H1 (cell line): ENCODE measurements at regions not wholly inside any gene's neighbourhood (a gene's known extent, or its start where the extent isn't known, plus 50 kb on each side); places are given as distances from the start of the nearest gene placed in this dataset.

Experiments used
- CTCF ChIA-PET: fragments of 300-600 bp; sonication (Branson Sonifier 250); formaldehyde crosslinking; loops from one replicate; lab custom pipeline; 2021; ENCODE audit not compliant: partially characterized antibody; lab: Charles Lee
- POLR2A ChIA-PET: fragments of 300-600 bp; sonication (Branson Sonifier 250); formaldehyde crosslinking; loops from one replicate; lab custom pipeline; 2021; ENCODE audit warnings: inconsistent platforms; ENCODE audit not compliant: partially characterized antibody; lab: Charles Lee
- DNase-seq, 2 experiments: peaks; one replicate each; pipeline versions ENCODE4 v3.0.0 to v3.0.0-alpha.2; 2010 to 2022; ENCODE audit warnings: low spot score in 2 of 2, low read depth in 1 of 2, mixed read lengths in 1 of 2
- FAIRE-seq: peaks from 2 replicates; lab custom pipeline; 2011; peaks lifted over from hg19 to GRCh38; lab: Jason Lieb, UNC
- H2AFZ ChIP-seq: 2 replicates; pipeline ENCODE4 v1.8.1; 2012; ENCODE audit warnings: low read length, inconsistent platforms
- H2AK5ac ChIP-seq: 2 replicates; pipeline ENCODE4 v1.6.1; 2013; ENCODE audit warnings: low read depth, low read length
- H2BK120ac ChIP-seq: replicated peaks from 2 replicates; pipeline ENCODE3; 2013; ENCODE audit warnings: low read depth, low read length, inconsistent platforms
- H2BK12ac ChIP-seq: 2 replicates; pipeline ENCODE4 v1.6.1; 2013; ENCODE audit warnings: low read depth, low read length
- H2BK15ac ChIP-seq: 2 replicates; pipeline ENCODE4 v1.6.1; 2013; ENCODE audit warnings: low read length
- H2BK20ac ChIP-seq: 2 replicates; pipeline ENCODE4 v1.6.1; 2013; ENCODE audit warnings: low read length
- H2BK5ac ChIP-seq: 2 replicates; pipeline ENCODE4 v1.6.1; 2013; ENCODE audit warnings: low read depth, low read length
- H3K14ac ChIP-seq: 2 replicates; pipeline ENCODE4 v1.6.1; 2013; ENCODE audit warnings: inconsistent platforms; ENCODE audit not compliant: insufficient read length
- H3K18ac ChIP-seq: 2 replicates; pipeline ENCODE4 v1.6.1; 2013; ENCODE audit warnings: low read length; ENCODE audit errors: extremely low read depth
- H3K23ac ChIP-seq: 2 replicates; pipeline ENCODE4 v1.6.1; 2013; ENCODE audit warnings: inconsistent platforms; ENCODE audit not compliant: insufficient read length
- H3K23me2 ChIP-seq: 2 replicates; pipeline ENCODE4 v1.6.1; 2013; ENCODE audit warnings: low read depth, low read length
- H3K27ac ChIP-seq: 2 replicates; pipeline ENCODE4 v1.6.1; 2011; ENCODE audit warnings: low read depth, low read length, inconsistent platforms
- H3K27me3 ChIP-seq, 4 experiments: replicated peaks in 1 of 4; 1 replicate in 1 of 4; 2 replicates in 3 of 4; pipeline versions ENCODE4 v1.6.1 to v1.8.1; 2011 to 2013; ENCODE audit warnings: low read length in 3 of 4, mild to moderate bottlenecking in 3 of 4, inconsistent platforms in 2 of 4, mixed read lengths in 2 of 4, moderate library complexity in 1 of 4; ENCODE audit not compliant: control insufficient read depth in 3 of 4, insufficient read depth in 3 of 4; ENCODE audit errors: extremely low read depth in 1 of 4
- H3K36me3 ChIP-seq, 4 experiments: 2 replicates each; pipeline versions ENCODE4 v1.6.1 to v1.8.1; 2011 to 2013; ENCODE audit warnings: mild to moderate bottlenecking in 4 of 4, low read length in 3 of 4, moderate library complexity in 2 of 4, control low read depth in 1 of 4, inconsistent platforms in 1 of 4; ENCODE audit not compliant: insufficient read depth in 4 of 4, control insufficient read depth in 2 of 4
- H3K4ac ChIP-seq: replicated peaks from 2 replicates; pipeline ENCODE3; 2013; ENCODE audit warnings: low read length, low read depth, mixed read lengths, inconsistent platforms; ENCODE audit not compliant: insufficient read length
- H3K4me1 ChIP-seq, 4 experiments: replicated peaks in 1 of 4; 1 replicate in 1 of 4; 2 replicates in 3 of 4; pipeline versions ENCODE4 v1.6.1 to v1.8.1; 2011 to 2013; ENCODE audit warnings: low read length in 3 of 4, inconsistent platforms in 2 of 4, mixed read lengths in 1 of 4; ENCODE audit not compliant: insufficient read depth in 4 of 4, control insufficient read depth in 3 of 4
- H3K4me2 ChIP-seq, 2 experiments: 2 replicates each; pipeline versions ENCODE4 v1.6.1 to v1.8.1; 2011 to 2013; ENCODE audit warnings: low read depth in 2 of 2, low read length in 2 of 2, control low read depth in 1 of 2, inconsistent platforms in 1 of 2, mild to moderate bottlenecking in 1 of 2; ENCODE audit not compliant: insufficient read depth in 1 of 2
- H3K4me3 ChIP-seq, 4 experiments: fragments of 200-600, 300-600 bp in 1 of 4; sonication (generic), shearing (Covaris generic), sonication (Bioruptor Twin) in 1 of 4; 2 replicates each; pipeline versions ENCODE4 v1.5.1 to v1.8.1; 2011 to 2016; ENCODE audit warnings: low read length in 4 of 4, low read depth in 3 of 4, control low read depth in 2 of 4, inconsistent platforms in 2 of 4, mild to moderate bottlenecking in 2 of 4, mixed read lengths in 1 of 4, moderate library complexity in 1 of 4; ENCODE audit not compliant: insufficient read depth in 2 of 4; ENCODE audit errors: extremely low read depth in 1 of 4
- H3K56ac ChIP-seq: replicated peaks from 2 replicates; pipeline ENCODE3; 2013; ENCODE audit warnings: low read depth, mild to moderate bottlenecking, mixed read lengths, low read length, inconsistent platforms; ENCODE audit not compliant: insufficient read length
- H3K79me1 ChIP-seq: 2 replicates; pipeline ENCODE4 v1.6.1; 2013; ENCODE audit warnings: low read depth, low read length, control low read depth
- H3K79me2 ChIP-seq, 2 experiments: 2 replicates each; pipeline versions ENCODE4 v1.6.1 to v1.8.1; 2012 to 2013; ENCODE audit warnings: low read length in 2 of 2, mild to moderate bottlenecking in 2 of 2, inconsistent platforms in 1 of 2; ENCODE audit not compliant: insufficient read depth in 2 of 2, control insufficient read depth in 1 of 2
- H3K9ac ChIP-seq, 4 experiments: replicated peaks in 1 of 4; 1 replicate in 1 of 4; 2 replicates in 3 of 4; pipeline versions ENCODE4 v1.6.1 to v1.8.1; 2011 to 2013; ENCODE audit warnings: low read depth in 3 of 4, low read length in 3 of 4, control low read depth in 2 of 4, mild to moderate bottlenecking in 2 of 4, moderate library complexity in 2 of 4, inconsistent platforms in 1 of 4; ENCODE audit errors: extremely low read depth in 1 of 4
- H3K9me3 ChIP-seq, 2 experiments: 2 replicates each; pipeline versions ENCODE4 v1.6.1 to v1.8.1; 2012 to 2013; ENCODE audit warnings: mild to moderate bottlenecking in 2 of 2, moderate library complexity in 2 of 2, control low read depth in 1 of 2, inconsistent platforms in 1 of 2, low read depth in 1 of 2, low read length in 1 of 2, mixed read lengths in 1 of 2; ENCODE audit not compliant: insufficient read depth in 2 of 2
- H4K20me1 ChIP-seq, 2 experiments: replicated peaks in 1 of 2; 2 replicates each; pipeline versions ENCODE3 to v1.8.1; 2011 to 2013; ENCODE audit warnings: inconsistent platforms in 2 of 2, low read length in 2 of 2, mild to moderate bottlenecking in 1 of 2; ENCODE audit not compliant: insufficient read depth in 2 of 2, control insufficient read depth in 1 of 2
- H4K5ac ChIP-seq: 2 replicates; pipeline ENCODE4 v1.6.1; 2013; ENCODE audit warnings: low read length, low read depth, mixed read lengths, inconsistent platforms; ENCODE audit not compliant: insufficient read length
- H4K8ac ChIP-seq: 2 replicates; pipeline ENCODE4 v1.8.0; 2013; ENCODE audit warnings: mild to moderate bottlenecking, moderate library complexity, low read length, inconsistent platforms; ENCODE audit not compliant: insufficient read depth; ENCODE audit errors: extremely low read depth
- H4K91ac ChIP-seq: replicated peaks from 2 replicates; pipeline ENCODE3; 2013; ENCODE audit warnings: low read length, mixed read lengths, inconsistent platforms; ENCODE audit not compliant: insufficient read length
- BCL11A ChIP-seq, 2 experiments: IDR thresholded peaks; one replicate each; pipeline ENCODE4 v1.6.1; 2011; ENCODE audit warnings: low read depth in 2 of 2, low read length in 2 of 2, mild to moderate bottlenecking in 2 of 2
- CTBP2 ChIP-seq: IDR thresholded peaks from 2 replicates; pipeline ENCODE4 v1.7.0; 2011; ENCODE audit warnings: borderline replicate concordance, mild to moderate bottlenecking, moderate library complexity, mixed read lengths, low read length; ENCODE audit not compliant: insufficient read depth, insufficient read length
- EZH2 ChIP-seq: fragments of 200-600 bp; sonication (generic); IDR thresholded peaks from 2 replicates; pipeline ENCODE4 v1.7.1; 2012; ENCODE audit warnings: low read depth, mild to moderate bottlenecking, moderate library complexity, low read length, inconsistent platforms; ENCODE audit not compliant: severe bottlenecking
- GABPA ChIP-seq: IDR thresholded peaks from 2 replicates; pipeline ENCODE4 v1.6.1; 2011; ENCODE audit warnings: mild to moderate bottlenecking, low read length, moderate library complexity, borderline replicate concordance; ENCODE audit not compliant: insufficient read depth
- JUN ChIP-seq: IDR thresholded peaks from 2 replicates; pipeline ENCODE4 v1.6.1; 2011; ENCODE audit warnings: low read depth, mild to moderate bottlenecking, improper control_type of control experiment, low read length
- MAFK ChIP-seq: IDR thresholded peaks from 2 replicates; pipeline ENCODE4 v1.6.1; 2012; ENCODE audit warnings: low read depth, mild to moderate bottlenecking, improper control_type of control experiment, low read length
- MAX ChIP-seq: IDR thresholded peaks from 2 replicates; pipeline ENCODE4 v1.6.1; 2012; ENCODE audit warnings: inconsistent platforms
- NANOG ChIP-seq: IDR thresholded peaks from 2 replicates; pipeline ENCODE4 v1.6.1; 2011; ENCODE audit warnings: low read length, low read depth, mild to moderate bottlenecking, inconsistent platforms; ENCODE audit not compliant: insufficient read depth, poor library complexity, severe bottlenecking
- RBBP5 ChIP-seq: IDR thresholded peaks from 2 replicates; pipeline ENCODE4 v1.7.1; 2012; ENCODE audit warnings: low read depth, mild to moderate bottlenecking, inconsistent platforms, low read length, moderate library complexity, borderline replicate concordance
- RNF2 ChIP-seq: fragments of 200-900, 300-1000 bp; sonication (generic); IDR thresholded peaks from 2 replicates; pipeline ENCODE4 v1.7.1; 2016; ENCODE audit warnings: borderline replicate concordance, low read depth, mild to moderate bottlenecking, antibody characterized with exemption, low read length; ENCODE audit not compliant: poor library complexity, severe bottlenecking; ENCODE audit errors: missing control alignments
- SAP30 ChIP-seq: fragments of 300-600 bp; sonication (generic); IDR thresholded peaks from 2 replicates; pipeline ENCODE4 v1.7.1; 2012; ENCODE audit warnings: low read length, moderate library complexity, mild to moderate bottlenecking, inconsistent platforms; ENCODE audit not compliant: insufficient read depth, insufficient replicate concordance
- SIRT6 ChIP-seq: IDR thresholded peaks from one replicate; pipeline ENCODE4 v1.7.1; 2012; ENCODE audit warnings: low read length, inconsistent platforms
- SIX5 ChIP-seq: IDR thresholded peaks from 2 replicates; pipeline ENCODE4 v1.6.1; 2011; ENCODE audit warnings: mild to moderate bottlenecking, low read depth, low read length
- SP1 ChIP-seq: IDR thresholded peaks from 2 replicates; pipeline ENCODE4 v1.6.1; 2011; ENCODE audit warnings: low read depth, low read length
- WGBS, 2 experiments: shearing (Covaris generic) in 1 of 2; methylation state at CpG; one replicate each; pipeline versions ENCODE4 v1.1.6 to v1.1.7; 2013 to 2015; ENCODE audit warnings: low lambda C conversion rate in 2 of 2, mixed read lengths in 2 of 2, inconsistent platforms in 1 of 2, low coverage in 1 of 2, missing lambda C conversion rate in 1 of 2; ENCODE audit not compliant: insufficient replicate concordance in 2 of 2, insufficient coverage in 1 of 2, insufficient read length in 1 of 2; ENCODE audit errors: extremely low coverage in 1 of 2, missing lambda C conversion rate in 1 of 2; 5-methylcytosine and 5-hydroxymethylcytosine counted together

GRCh38 chr7:15795393-15795792 lies 108.9 kb upstream of the MEOX2 start:
- H2BK120ac ChIP-seq, result no peak overlapping the region
- no peak overlapping the region for H3K18ac ChIP-seq
- no peak overlapping the region for H2BK15ac ChIP-seq
- no peak overlapping the region for H2AFZ ChIP-seq
- no peak for DNase-seq
- POLR2A ChIA-PET, result no interaction called here
- no peak for TF ChIP-seq SAP30
- no peak for TF ChIP-seq SIRT6
- TF ChIP-seq GABPA, result no peak
- TF ChIP-seq MAX, result no peak
- TF ChIP-seq EZH2, result no peak
- TF ChIP-seq SIX5, result no peak
- no peak for TF ChIP-seq CTBP2
- TF ChIP-seq SP1, result no peak
- no peak for TF ChIP-seq NANOG
- TF ChIP-seq BCL11A (IDR thresholded peaks at IDR 0.05; ENCODE audit: low read depth in 2 of 2, low read length in 2 of 2), result no peak
- no peak for TF ChIP-seq RNF2
- TF ChIP-seq RBBP5, result no peak
- TF ChIP-seq JUN, result no peak
- TF ChIP-seq MAFK, result no peak
- H3K27me3 ChIP-seq, result no peaks in the 10 kb centered on the region
- H3K79me1 ChIP-seq, result no peaks in the 10 kb centered on the region
- no peak overlapping the region for H2BK20ac ChIP-seq
- no peak overlapping the region for H3K9ac ChIP-seq
- H3K27ac ChIP-seq, result no peak overlapping the region
- H3K4me1 ChIP-seq, result no peaks in the 10 kb centered on the region
- H4K20me1 ChIP-seq, result no peaks in the 10 kb centered on the region
- H2BK5ac ChIP-seq, result no peak overlapping the region
- H3K56ac ChIP-seq, result no peak overlapping the region
- no peaks in the 10 kb centered on the region for H3K9me3 ChIP-seq
- FAIRE-seq, result no peak
- CTCF ChIA-PET, result no interaction called here
- WGBS, 2 experiments, result 92% methylated on average over 2 of the region's 2 CpGs; no CpG with 5 or more reads in 1 of the 2 experiments
- H4K5ac ChIP-seq, result no peak overlapping the region
- H2BK12ac ChIP-seq, result no peak overlapping the region
- H3K79me2 ChIP-seq, result no peaks in the 10 kb centered on the region
- no peak overlapping the region for H4K91ac ChIP-seq
- no peak overlapping the region for H3K14ac ChIP-seq
- no peaks in the 10 kb centered on the region for H3K36me3 ChIP-seq
- H4K8ac ChIP-seq, result no peak overlapping the region
- H2AK5ac ChIP-seq, result no peak overlapping the region
- H3K4me3 ChIP-seq, result no peak overlapping the region
- no peak overlapping the region for H3K23ac ChIP-seq
- H3K4ac ChIP-seq, result no peak overlapping the region
- H3K4me2 ChIP-seq, result no peak overlapping the region
- no peaks in the 10 kb centered on the region for H3K23me2 ChIP-seq
